Adrenal gland (tissue), 9 donors: ENCODE measurements at regions not wholly inside any gene's neighbourhood (a gene's known extent, or its start where the extent isn't known, plus 50 kb on each side); places are given as distances from the start of the nearest gene placed in this dataset.

Experiments used
- DNase-seq, 7 donors: peaks; one replicate each; pipeline ENCODE4 v3.0.0-alpha.2; 2019 to 2020
- H3K27ac ChIP-seq, 5 donors: fragments of 200-600 bp; sonication (generic) in 4 of 5; 1 replicate in 3 of 5; 2 replicates in 2 of 5; pipeline versions ENCODE4 v1.5.1 to v1.8.0; 2016 to 2020; ENCODE audit warnings: mild to moderate bottlenecking in 1 of 5
- H3K27me3 ChIP-seq: fragments of 200-600 bp; 2 replicates; pipeline ENCODE4 v1.8.0; 2021
- H3K36me3 ChIP-seq, 2 donors: fragments of 200-600 bp; replicated peaks in 1 of 2; 1 replicate in 1 of 2; 2 replicates in 1 of 2; pipeline versions ENCODE4 v1.5.1 to v1.8.0; 2018 to 2022
- H3K4me1 ChIP-seq, 2 donors: fragments of 200-600 bp; replicated peaks in 1 of 2; 1 replicate in 1 of 2; 2 replicates in 1 of 2; pipeline versions ENCODE4 v1.5.1 to v1.8.0; 2018 to 2021
- H3K4me3 ChIP-seq, 4 donors: fragments of 200-600 bp; sonication (generic) in 3 of 4; one replicate each; pipeline ENCODE4 v1.5.1; 2016 to 2018
- H3K9me3 ChIP-seq, 3 donors: fragments of 200-600 bp; sonication (generic) in 1 of 3; replicated peaks in 1 of 3; 1 replicate in 2 of 3; 2 replicates in 1 of 3; pipeline versions ENCODE4 v1.5.1 to v1.8.0; 2016 to 2021
- POLR2A ChIP-seq, 2 donors: fragments of 450-650 bp; IDR thresholded peaks; one replicate each; pipeline ENCODE4 v1.6.1; 2017; ENCODE audit warnings: antibody characterized with exemption in 2 of 2, mild to moderate bottlenecking in 2 of 2, moderate library complexity in 1 of 2
- WGBS, 4 donors: extraction: QIAGEN DNeasy Blood & Tissue Kit in 2 of 4; methylation state at CpG; one replicate each; pipeline versions ENCODE4 v1.1.5 to v1.1.7; 2013 to 2017; 5-methylcytosine and 5-hydroxymethylcytosine counted together
- intact Hi-C, 2 donors: fragments of 100-400 bp; cut with DNase I; formaldehyde crosslinking; loops; one replicate each; pipeline versions ENCODE4 v1.14.1 to v1.15.0; 2022 to 2023
- TF ChIP-seq, protein P1 (sequence below), 6 experiments: fragments of 450-650 bp in 4 of 6; fragments of 200-600 bp in 2 of 6; sonication (generic) in 1 of 6; IDR thresholded peaks; 1 replicate in 5 of 6; 2 replicates in 1 of 6; pipeline versions ENCODE4 v1.5.1 to v1.8.0; 2016 to 2021; ENCODE audit warnings: antibody characterized with exemption in 6 of 6, mild to moderate bottlenecking in 2 of 6, moderate library complexity in 1 of 6
- donor health status: healthy with polysubstance abuse.
- donor health status: Bipolar disorder and iron deficiency.
- donor health status: DM: yes; HTN: yes; CAD: no.
- donor health status: DM: no; HTN: no; CAD: no.
- donor health status: DM: no; HTN: no; CAD: no.

DNA sequence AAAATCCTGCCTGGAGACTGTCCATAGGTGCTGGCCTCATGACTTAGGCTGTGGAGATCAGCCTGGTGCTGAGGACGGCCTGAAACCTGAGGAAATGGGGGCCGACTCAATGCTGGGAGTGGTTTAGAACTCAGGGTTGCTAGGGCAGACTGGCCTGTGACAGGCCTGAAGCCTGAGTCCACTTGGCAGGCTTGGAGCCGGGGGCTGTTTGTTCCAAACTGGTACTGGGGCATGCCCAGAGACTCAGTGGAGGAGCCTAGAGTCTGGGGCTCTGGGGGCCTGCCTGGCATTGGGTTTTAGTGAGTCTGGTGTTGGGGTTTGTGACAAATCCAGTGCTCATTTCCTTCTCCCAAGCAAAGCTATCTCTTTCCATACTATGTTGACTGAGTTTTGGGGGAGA is 489.7 kb upstream of the CNKSR2 start:
- TF ChIP-seq POLR2A (IDR thresholded peaks at IDR 0.05), result no peak
- TF ChIP-seq, protein P1, sequence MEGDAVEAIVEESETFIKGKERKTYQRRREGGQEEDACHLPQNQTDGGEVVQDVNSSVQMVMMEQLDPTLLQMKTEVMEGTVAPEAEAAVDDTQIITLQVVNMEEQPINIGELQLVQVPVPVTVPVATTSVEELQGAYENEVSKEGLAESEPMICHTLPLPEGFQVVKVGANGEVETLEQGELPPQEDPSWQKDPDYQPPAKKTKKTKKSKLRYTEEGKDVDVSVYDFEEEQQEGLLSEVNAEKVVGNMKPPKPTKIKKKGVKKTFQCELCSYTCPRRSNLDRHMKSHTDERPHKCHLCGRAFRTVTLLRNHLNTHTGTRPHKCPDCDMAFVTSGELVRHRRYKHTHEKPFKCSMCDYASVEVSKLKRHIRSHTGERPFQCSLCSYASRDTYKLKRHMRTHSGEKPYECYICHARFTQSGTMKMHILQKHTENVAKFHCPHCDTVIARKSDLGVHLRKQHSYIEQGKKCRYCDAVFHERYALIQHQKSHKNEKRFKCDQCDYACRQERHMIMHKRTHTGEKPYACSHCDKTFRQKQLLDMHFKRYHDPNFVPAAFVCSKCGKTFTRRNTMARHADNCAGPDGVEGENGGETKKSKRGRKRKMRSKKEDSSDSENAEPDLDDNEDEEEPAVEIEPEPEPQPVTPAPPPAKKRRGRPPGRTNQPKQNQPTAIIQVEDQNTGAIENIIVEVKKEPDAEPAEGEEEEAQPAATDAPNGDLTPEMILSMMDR (IDR thresholded peaks at IDR 0.05), result no peak
- intact Hi-C loops, result no loop called here
- WGBS, 4 donors, result 60 to 74% (median 70%) methylated on average over 1 to 3 of the region's 3 CpGs
- no peaks in the 10 kb centered on the region for H3K36me3 ChIP-seq
- H3K4me1 ChIP-seq, result no peaks in the 10 kb centered on the region
- no peak overlapping the region for H3K4me3 ChIP-seq
- H3K9me3 ChIP-seq, result no peaks in the 10 kb centered on the region
- DNase-seq, result no peak
- H3K27ac ChIP-seq, result no peak overlapping the region
- H3K27me3 ChIP-seq, result no peaks in the 10 kb centered on the region

- TF ChIP-seq, protein P1 (IDR thresholded peaks at IDR 0.05), result no peak
- no peak for TF ChIP-seq POLR2A (IDR thresholded peaks at IDR 0.05)
- Histone ChIP-seq H3K36me3 (no peaks in the 10 kb centered on the region), H3K9me3 (no peaks in the 10 kb centered on the region), H3K27me3 (no peaks in the 10 kb centered on the region), H3K4me1 (no peaks in the 10 kb centered on the region), H3K4me3 (no peak overlapping the region), H3K27ac (no peak overlapping the region)
- DNase-seq, result no peak
- intact Hi-C loops, result no loop called here
Measured at GRCh38 chrX:20863649-20864048, 510.6 kb upstream of the CNKSR2 start.

DNA sequence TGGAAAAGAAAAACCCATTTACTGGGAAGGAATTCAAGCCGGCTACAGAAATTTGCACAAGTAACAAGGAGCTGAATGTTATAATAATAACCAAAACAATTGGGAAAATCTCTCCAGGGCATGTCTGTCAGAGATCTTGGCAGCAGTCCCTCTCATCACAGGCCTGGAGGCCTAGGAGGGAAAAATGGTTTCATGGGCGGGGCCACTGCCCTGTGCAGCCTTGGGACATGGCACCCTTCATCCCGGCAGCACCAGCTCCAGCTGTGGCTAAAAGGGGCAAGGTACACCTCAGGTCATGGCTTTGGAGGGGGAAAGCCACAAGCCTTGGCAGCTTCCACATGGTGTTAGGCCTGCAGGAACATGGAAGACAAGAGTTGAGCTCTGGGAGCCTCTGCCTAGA is 513.1 kb upstream of the CNKSR2 start:
- no peak for DNase-seq
- H3K27me3 ChIP-seq, result no peaks in the 10 kb centered on the region
- no peaks in the 10 kb centered on the region for H3K4me1 ChIP-seq
- no peaks in the 10 kb centered on the region for H3K36me3 ChIP-seq
- intact Hi-C loops, result no loop called here
- TF ChIP-seq, protein P1 (IDR thresholded peaks at IDR 0.05), result no peak
- TF ChIP-seq POLR2A (IDR thresholded peaks at IDR 0.05), result no peak
- no peaks in the 10 kb centered on the region for H3K9me3 ChIP-seq
- 79 to 87% (median 80%) methylated on average over 1 to 3 of the region's 3 CpGs for WGBS, 4 donors
- no peak overlapping the region for H3K4me3 ChIP-seq
- no peak overlapping the region for H3K27ac ChIP-seq

- TF ChIP-seq POLR2A (IDR thresholded peaks at IDR 0.05), result no peak
- TF ChIP-seq, protein P1 (IDR thresholded peaks at IDR 0.05), result no peak
- intact Hi-C loops, result no loop called here
- no peak overlapping the region for H3K27ac ChIP-seq
- H3K36me3 ChIP-seq, result no peaks in the 10 kb centered on the region
- 50 to 60% (median 54%) methylated on average over 1 to 3 of the region's 3 CpGs for WGBS, 4 donors
- DNase-seq, result no peak
- no peak overlapping the region for H3K4me3 ChIP-seq
- no peaks in the 10 kb centered on the region for H3K4me1 ChIP-seq
- no peaks in the 10 kb centered on the region for H3K9me3 ChIP-seq
- H3K27me3 ChIP-seq, result no peaks in the 10 kb centered on the region
Measured at GRCh38 chrX:20857746-20858145, 516.5 kb upstream of the CNKSR2 start.
